ENCODE measurements at regions not wholly inside any gene's neighbourhood (a gene's known extent, or its start where the extent isn't known, plus 50 kb on each side); places are given as distances from the start of the nearest gene placed in this dataset.

- ChIA-PET CTCF (interaction anchor here (0.6 kb wide), 1 partner anchor 644 kb away, joined by 3 read pairs; no protein-coding TSS in a partner anchor), POLR2A (no interaction called here)
- no peaks in the 10 kb centered on the region for H3K27me3 Mint-ChIP-seq (ENCODE audit: low read depth)
- no peaks in the 10 kb centered on the region for H3K36me3 Mint-ChIP-seq (ENCODE audit: low read depth)
- ATAC-seq = no peak
- H3K27ac Mint-ChIP-seq = no peak overlapping the region
- H3K9me3 Mint-ChIP-seq (ENCODE audit: insufficient read depth) = peaks cover 4% of the 10 kb centered on the region
- no peaks in the 10 kb centered on the region for H3K4me1 Mint-ChIP-seq (ENCODE audit: low read depth)
- no peak overlapping the region for H3K4me3 Mint-ChIP-seq
- no peak for DNase-seq
These were observed 296.0 kb downstream of the NDUFA10 start for GRCh38 chr2:239729151-239729550.

GRCh38 chr2:239728751-239729150 is 296.4 kb downstream of the NDUFA10 start:
- no peak for DNase-seq
- no peaks in the 10 kb centered on the region for H3K27me3 Mint-ChIP-seq (ENCODE audit: low read depth)

GRCh38 chr2:239727776-239728600 is 297.2 kb downstream of the NDUFA10 start:
- CTCF ChIA-PET = no interaction called here
- Mint-ChIP-seq H3K27me3 (ENCODE audit: low read depth) (no peaks in the 10 kb centered on the region), H3K4me3 (no peak overlapping the region), H3K9me3 (ENCODE audit: insufficient read depth) (no peaks in the 10 kb centered on the region), H3K36me3 (ENCODE audit: low read depth) (no peaks in the 10 kb centered on the region), H3K27ac (no peak overlapping the region), H3K4me1 (ENCODE audit: low read depth) (no peaks in the 10 kb centered on the region)
- ATAC-seq = no peak
- POLR2A ChIA-PET = no interaction called here
- no peak for DNase-seq

More at GRCh38 chr2:239728751-239729150, 296.4 kb downstream of the NDUFA10 start:
- ChIA-PET POLR2A (no interaction called here), CTCF (interaction anchor here (0.6 kb wide), 1 partner anchor 643 kb away, joined by 3 read pairs; no protein-coding TSS in a partner anchor)
- H3K9me3 Mint-ChIP-seq (ENCODE audit: insufficient read depth) = peaks cover under 1% of the 10 kb centered on the region
- H3K4me3 Mint-ChIP-seq = no peak overlapping the region
- H3K27ac Mint-ChIP-seq = no peak overlapping the region
- no peaks in the 10 kb centered on the region for H3K4me1 Mint-ChIP-seq (ENCODE audit: low read depth)
- ATAC-seq = no peak
- no peaks in the 10 kb centered on the region for H3K36me3 Mint-ChIP-seq (ENCODE audit: low read depth)

- no peak overlapping the region for H3K27ac Mint-ChIP-seq
- H3K9me3 Mint-ChIP-seq (ENCODE audit: insufficient read depth) = no peaks in the 10 kb centered on the region
- H3K36me3 Mint-ChIP-seq (ENCODE audit: low read depth) = no peaks in the 10 kb centered on the region
- ChIA-PET POLR2A (no interaction called here), CTCF (no interaction called here)
- DNase-seq (no peak), ATAC-seq (no peak)
- H3K27me3 Mint-ChIP-seq (ENCODE audit: low read depth) = no peaks in the 10 kb centered on the region
- H3K4me1 Mint-ChIP-seq (ENCODE audit: low read depth) = no peaks in the 10 kb centered on the region
- H3K4me3 Mint-ChIP-seq = no peak overlapping the region
These were observed 297.9 kb downstream of the NDUFA10 start for GRCh38 chr2:239727182-239727775.

- Mint-ChIP-seq H3K36me3 (ENCODE audit: low read depth) (no peaks in the 10 kb centered on the region), H3K27me3 (ENCODE audit: low read depth) (no peaks in the 10 kb centered on the region), H3K4me3 (no peak overlapping the region), H3K27ac (no peak overlapping the region), H3K9me3 (ENCODE audit: insufficient read depth) (no peaks in the 10 kb centered on the region), H3K4me1 (ENCODE audit: low read depth) (no peaks in the 10 kb centered on the region)
- POLR2A ChIA-PET = no interaction called here
- DNase-seq (no peak), ATAC-seq (no peak)
- CTCF ChIA-PET = no interaction called here
These were observed 298.4 kb downstream of the NDUFA10 start for GRCh38 chr2:239726631-239727181.

- Mint-ChIP-seq H3K27ac (no peak overlapping the region), H3K4me1 (ENCODE audit: low read depth) (no peaks in the 10 kb centered on the region), H3K36me3 (ENCODE audit: low read depth) (no peaks in the 10 kb centered on the region), H3K9me3 (ENCODE audit: insufficient read depth) (no peaks in the 10 kb centered on the region), H3K27me3 (ENCODE audit: low read depth) (no peaks in the 10 kb centered on the region), H3K4me3 (no peak overlapping the region)
- CTCF ChIA-PET = no interaction called here
- ATAC-seq (no peak), DNase-seq (no peak)
- POLR2A ChIA-PET = no interaction called here
These were observed 299.0 kb downstream of the NDUFA10 start for GRCh38 chr2:239726091-239726591.

- Mint-ChIP-seq H3K9me3 (ENCODE audit: insufficient read depth) (no peaks in the 10 kb centered on the region), H3K4me3 (no peak overlapping the region), H3K36me3 (ENCODE audit: low read depth) (no peaks in the 10 kb centered on the region), H3K4me1 (ENCODE audit: low read depth) (no peaks in the 10 kb centered on the region), H3K27ac (no peak overlapping the region), H3K27me3 (ENCODE audit: low read depth) (no peaks in the 10 kb centered on the region)
- ChIA-PET CTCF (no interaction called here), POLR2A (no interaction called here)
- DNase-seq (no peak), ATAC-seq (no peak)
These were observed 299.6 kb downstream of the NDUFA10 start for GRCh38 chr2:239725551-239725890.

GRCh38 chr2:239724851-239725550 is 300.1 kb downstream of the NDUFA10 start:
- H3K27ac Mint-ChIP-seq = no peak overlapping the region
- H3K27me3 Mint-ChIP-seq (ENCODE audit: low read depth) = no peaks in the 10 kb centered on the region

GRCh38 chr2:239724194-239724849 is 300.8 kb downstream of the NDUFA10 start:
- H3K36me3 Mint-ChIP-seq (ENCODE audit: low read depth) = no peaks in the 10 kb centered on the region
- H3K27me3 Mint-ChIP-seq (ENCODE audit: low read depth) = no peaks in the 10 kb centered on the region
- no peak overlapping the region for H3K4me3 Mint-ChIP-seq
- no peak for DNase-seq
- no peaks in the 10 kb centered on the region for H3K4me1 Mint-ChIP-seq (ENCODE audit: low read depth)
- H3K9me3 Mint-ChIP-seq (ENCODE audit: insufficient read depth) = no peaks in the 10 kb centered on the region
- ChIA-PET CTCF (no interaction called here), POLR2A (no interaction called here)
- ATAC-seq = no peak
- H3K27ac Mint-ChIP-seq = no peak overlapping the region

More at GRCh38 chr2:239724851-239725550, 300.1 kb downstream of the NDUFA10 start:
- CTCF ChIA-PET = no interaction called here
- no peaks in the 10 kb centered on the region for H3K9me3 Mint-ChIP-seq (ENCODE audit: insufficient read depth)
- ATAC-seq (no peak), DNase-seq (no peak)
- no peak overlapping the region for H3K4me3 Mint-ChIP-seq
- no peaks in the 10 kb centered on the region for H3K4me1 Mint-ChIP-seq (ENCODE audit: low read depth)
- POLR2A ChIA-PET = no interaction called here
- no peaks in the 10 kb centered on the region for H3K36me3 Mint-ChIP-seq (ENCODE audit: low read depth)

GRCh38 chr2:239723486-239724193 is 301.5 kb downstream of the NDUFA10 start:
- DNase-seq = no peak
- no peak for ATAC-seq
- Mint-ChIP-seq H3K9me3 (ENCODE audit: insufficient read depth) (no peaks in the 10 kb centered on the region), H3K27me3 (ENCODE audit: low read depth) (no peaks in the 10 kb centered on the region), H3K4me1 (ENCODE audit: low read depth) (no peaks in the 10 kb centered on the region), H3K4me3 (no peak overlapping the region), H3K27ac (no peak overlapping the region), H3K36me3 (ENCODE audit: low read depth) (no peaks in the 10 kb centered on the region)
- ChIA-PET POLR2A (no interaction called here), CTCF (no interaction called here)

GRCh38 chr2:239722760-239723470 is 302.2 kb downstream of the NDUFA10 start:
- H3K27me3 Mint-ChIP-seq (ENCODE audit: low read depth) = no peaks in the 10 kb centered on the region
- DNase-seq (no peak), ATAC-seq (no peak)
- no peak overlapping the region for H3K4me3 Mint-ChIP-seq
- no peaks in the 10 kb centered on the region for H3K9me3 Mint-ChIP-seq (ENCODE audit: insufficient read depth)
- CTCF ChIA-PET = no interaction called here
- H3K4me1 Mint-ChIP-seq (ENCODE audit: low read depth) = no peaks in the 10 kb centered on the region
- POLR2A ChIA-PET = no interaction called here
- no peak overlapping the region for H3K27ac Mint-ChIP-seq
- H3K36me3 Mint-ChIP-seq (ENCODE audit: low read depth) = no peaks in the 10 kb centered on the region
